ENCODE measurements at regions not wholly inside any gene's neighbourhood (a gene's known extent, or its start where the extent isn't known, plus 50 kb on each side); places are given as distances from the start of the nearest gene placed in this dataset.

- H3K9me3 Mint-ChIP-seq, result no peaks in the 10 kb centered on the region
Measured at GRCh38 chr4:81634766-81635549, 163.3 kb upstream of the RASGEF1B start.

GRCh38 chr4:81634165-81634564 lies 162.5 kb upstream of the RASGEF1B start:
- Mint-ChIP-seq H3K4me1 (peaks cover 7% of the 10 kb centered on the region), H3K27ac (no peak overlapping the region), H3K36me3 (no peaks in the 10 kb centered on the region), H3K27me3 (no peaks in the 10 kb centered on the region), H3K9me3 (no peaks in the 10 kb centered on the region), H3K4me3 (no peak overlapping the region)

More at GRCh38 chr4:81634766-81635549, 163.3 kb upstream of the RASGEF1B start:
- no peaks in the 10 kb centered on the region for H3K27me3 Mint-ChIP-seq
- H3K4me3 Mint-ChIP-seq, result no peak overlapping the region
- no peaks in the 10 kb centered on the region for H3K36me3 Mint-ChIP-seq
- H3K27ac Mint-ChIP-seq, result no peak overlapping the region
- peaks cover 5% of the 10 kb centered on the region for H3K4me1 Mint-ChIP-seq

GRCh38 chr4:81632581-81633299 lies 161.0 kb upstream of the RASGEF1B start:
- Mint-ChIP-seq H3K36me3 (no peaks in the 10 kb centered on the region), H3K27me3 (no peaks in the 10 kb centered on the region), H3K4me1 (peaks cover 20% of the 10 kb centered on the region), H3K27ac (no peak overlapping the region), H3K9me3 (no peaks in the 10 kb centered on the region), H3K4me3 (no peak overlapping the region)

- Mint-ChIP-seq H3K27me3 (no peaks in the 10 kb centered on the region), H3K36me3 (no peaks in the 10 kb centered on the region), H3K4me3 (no peak overlapping the region), H3K27ac (no peak overlapping the region), H3K9me3 (no peaks in the 10 kb centered on the region), H3K4me1 (peaks cover 20% of the 10 kb centered on the region)
Measured at GRCh38 chr4:81631958-81632441, 160.3 kb upstream of the RASGEF1B start.

- Mint-ChIP-seq H3K4me1 (peaks cover 20% of the 10 kb centered on the region), H3K36me3 (no peaks in the 10 kb centered on the region), H3K27ac (no peak overlapping the region), H3K9me3 (no peaks in the 10 kb centered on the region), H3K4me3 (no peak overlapping the region), H3K27me3 (no peaks in the 10 kb centered on the region)
Measured at GRCh38 chr4:81629366-81629765, 157.7 kb upstream of the RASGEF1B start.

GRCh38 chr4:81628489-81628888 lies 156.8 kb upstream of the RASGEF1B start:
- Mint-ChIP-seq H3K9me3 (no peaks in the 10 kb centered on the region), H3K4me3 (no peak overlapping the region), H3K27me3 (no peaks in the 10 kb centered on the region), H3K27ac (no peak overlapping the region), H3K4me1 (peaks cover 20% of the 10 kb centered on the region), H3K36me3 (no peaks in the 10 kb centered on the region)

GRCh38 chr4:81627590-81627989 lies 155.9 kb upstream of the RASGEF1B start:
- no peaks in the 10 kb centered on the region for H3K9me3 Mint-ChIP-seq
- H3K4me3 Mint-ChIP-seq, result no peak overlapping the region
- H3K27ac Mint-ChIP-seq, result no peak overlapping the region
- H3K4me1 Mint-ChIP-seq, result peaks cover 20% of the 10 kb centered on the region
- H3K27me3 Mint-ChIP-seq, result no peaks in the 10 kb centered on the region
- no peaks in the 10 kb centered on the region for H3K36me3 Mint-ChIP-seq

- Mint-ChIP-seq H3K4me3 (no peak overlapping the region), H3K36me3 (no peaks in the 10 kb centered on the region), H3K4me1 (peaks cover 19% of the 10 kb centered on the region), H3K9me3 (no peaks in the 10 kb centered on the region), H3K27ac (no peak overlapping the region), H3K27me3 (no peaks in the 10 kb centered on the region)
Measured at GRCh38 chr4:81626851-81627250, 155.1 kb upstream of the RASGEF1B start.

- Mint-ChIP-seq H3K4me3 (no peak overlapping the region), H3K9me3 (no peaks in the 10 kb centered on the region), H3K4me1 (peaks cover 16% of the 10 kb centered on the region), H3K27ac (no peak overlapping the region), H3K36me3 (no peaks in the 10 kb centered on the region), H3K27me3 (no peaks in the 10 kb centered on the region)
Measured at GRCh38 chr4:81625422-81626417, 154.0 kb upstream of the RASGEF1B start.

- no peaks in the 10 kb centered on the region for H3K9me3 Mint-ChIP-seq
- no peaks in the 10 kb centered on the region for H3K36me3 Mint-ChIP-seq
- no peak overlapping the region for H3K27ac Mint-ChIP-seq
- H3K27me3 Mint-ChIP-seq, result no peaks in the 10 kb centered on the region
- no peak overlapping the region for H3K4me3 Mint-ChIP-seq
- peaks cover 8% of the 10 kb centered on the region for H3K4me1 Mint-ChIP-seq
Measured at GRCh38 chr4:81623434-81623833, 151.7 kb upstream of the RASGEF1B start.

- Mint-ChIP-seq H3K4me1 (no peaks in the 10 kb centered on the region), H3K27me3 (no peaks in the 10 kb centered on the region), H3K4me3 (no peak overlapping the region), H3K27ac (no peak overlapping the region), H3K9me3 (no peaks in the 10 kb centered on the region), H3K36me3 (no peaks in the 10 kb centered on the region)
Measured at GRCh38 chr4:81622474-81623184, 150.9 kb upstream of the RASGEF1B start.

- H3K4me3 Mint-ChIP-seq, result no peak overlapping the region
- H3K9me3 Mint-ChIP-seq, result no peaks in the 10 kb centered on the region
- H3K27me3 Mint-ChIP-seq, result no peaks in the 10 kb centered on the region
- H3K4me1 Mint-ChIP-seq, result no peaks in the 10 kb centered on the region
- H3K27ac Mint-ChIP-seq, result no peak overlapping the region
- H3K36me3 Mint-ChIP-seq, result no peaks in the 10 kb centered on the region
Measured at GRCh38 chr4:81622028-81622427, 150.3 kb upstream of the RASGEF1B start.

GRCh38 chr4:81621490-81621889 lies 149.8 kb upstream of the RASGEF1B start:
- Mint-ChIP-seq H3K4me3 (no peak overlapping the region), H3K4me1 (no peaks in the 10 kb centered on the region), H3K27me3 (no peaks in the 10 kb centered on the region), H3K27ac (no peak overlapping the region), H3K36me3 (no peaks in the 10 kb centered on the region), H3K9me3 (no peaks in the 10 kb centered on the region)

GRCh38 chr4:81620442-81620841 lies 148.7 kb upstream of the RASGEF1B start:
- H3K9me3 Mint-ChIP-seq, result no peaks in the 10 kb centered on the region
- H3K36me3 Mint-ChIP-seq, result no peaks in the 10 kb centered on the region
- no peak overlapping the region for H3K27ac Mint-ChIP-seq
- H3K4me1 Mint-ChIP-seq, result no peaks in the 10 kb centered on the region
- H3K27me3 Mint-ChIP-seq, result no peaks in the 10 kb centered on the region
- H3K4me3 Mint-ChIP-seq, result no peak overlapping the region

- H3K36me3 Mint-ChIP-seq, result no peaks in the 10 kb centered on the region
- no peak overlapping the region for H3K4me3 Mint-ChIP-seq
- no peaks in the 10 kb centered on the region for H3K9me3 Mint-ChIP-seq
- no peaks in the 10 kb centered on the region for H3K27me3 Mint-ChIP-seq
- H3K4me1 Mint-ChIP-seq, result no peaks in the 10 kb centered on the region
- no peak overlapping the region for H3K27ac Mint-ChIP-seq
Measured at GRCh38 chr4:81617545-81617944, 145.8 kb upstream of the RASGEF1B start.

All from activated naive CD4-positive, alpha-beta T cell treated with anti-CD3 and anti-CD28 coated beads, Interleukin-2, amount 50 U/mL, for 24 hours (primary cell).